Stimulated activated CD8-positive, alpha-beta memory T cell treated with anti-CD3 and anti-CD28 coated beads, Interleukin-15, amount 100 ng/mL, for 4 hours (primary cell): ENCODE measurements at regions not wholly inside any gene's neighbourhood (a gene's known extent, or its start where the extent isn't known, plus 50 kb on each side); places are given as distances from the start of the nearest gene placed in this dataset.

Experiments
- DNase-seq, 2 donors: peaks; one replicate each; pipeline ENCODE4 v3.0.0-alpha.2; 2020; ENCODE audit warnings: low read depth in 2 of 2

DNA sequence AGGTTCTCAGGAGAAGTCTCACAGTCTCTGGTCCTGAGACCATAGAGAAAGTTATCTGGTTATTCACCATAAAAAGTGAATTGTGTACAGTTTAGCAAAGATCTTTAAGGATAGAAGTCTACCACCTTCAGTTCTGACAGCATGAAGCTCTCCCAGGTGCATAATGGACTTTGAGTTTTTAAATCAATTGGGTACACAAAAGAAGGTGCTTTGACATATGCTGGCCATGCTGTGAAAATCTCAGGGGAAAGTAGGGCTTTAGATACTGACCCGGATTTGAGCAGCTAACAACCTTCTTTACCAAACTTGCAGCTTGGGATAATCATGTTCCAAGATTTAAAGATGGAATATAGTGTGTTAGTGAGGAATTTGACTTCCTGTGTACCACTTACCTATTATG lies 264.2 kb downstream of the ZSWIM6 start:
- no peak for DNase-seq

GRCh38 chr5:61597684-61598083 lies 265.6 kb downstream of the ZSWIM6 start:
- DNase-seq = no peak

- DNase-seq = no peak
Observed at GRCh38 chr5:61598126-61598525, 266.1 kb downstream of the ZSWIM6 start.

DNA sequence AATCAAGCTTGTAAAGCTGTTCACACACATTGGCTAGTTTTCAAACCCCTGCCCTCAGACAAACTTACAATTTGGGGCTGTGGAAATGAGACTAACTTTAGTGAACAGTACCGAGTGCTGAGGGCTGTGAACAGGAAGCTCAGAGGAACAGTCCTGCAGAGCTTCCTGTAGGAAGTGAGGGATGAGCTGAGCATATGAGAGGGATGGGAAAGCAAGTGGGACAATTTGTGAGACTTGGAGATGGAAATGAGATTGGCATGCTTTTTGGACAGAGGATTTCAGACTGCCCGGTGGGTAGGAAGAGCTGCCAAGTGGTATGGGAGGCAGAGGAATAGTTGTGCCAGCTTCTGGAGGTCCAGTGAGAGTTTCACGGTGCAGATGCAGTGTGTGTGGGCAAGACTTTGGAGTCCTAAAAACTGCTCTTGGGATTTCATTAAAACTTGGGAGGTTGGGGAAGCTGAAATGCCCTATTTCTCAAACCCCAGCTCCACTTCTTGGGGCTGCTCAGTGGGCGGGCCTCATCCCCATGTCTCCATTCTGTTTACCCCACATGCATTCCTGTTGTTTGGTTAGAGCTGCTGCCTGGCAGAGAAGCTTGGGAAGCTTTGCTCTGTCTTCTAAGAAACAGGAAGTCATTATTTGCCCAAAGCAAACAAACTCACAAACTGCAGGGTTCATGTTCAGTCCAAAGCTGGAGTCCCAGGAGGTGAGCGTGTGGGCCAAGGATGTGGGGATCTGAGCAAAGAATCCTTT lies 267.5 kb downstream of the ZSWIM6 start:
- no peak for DNase-seq

DNA sequence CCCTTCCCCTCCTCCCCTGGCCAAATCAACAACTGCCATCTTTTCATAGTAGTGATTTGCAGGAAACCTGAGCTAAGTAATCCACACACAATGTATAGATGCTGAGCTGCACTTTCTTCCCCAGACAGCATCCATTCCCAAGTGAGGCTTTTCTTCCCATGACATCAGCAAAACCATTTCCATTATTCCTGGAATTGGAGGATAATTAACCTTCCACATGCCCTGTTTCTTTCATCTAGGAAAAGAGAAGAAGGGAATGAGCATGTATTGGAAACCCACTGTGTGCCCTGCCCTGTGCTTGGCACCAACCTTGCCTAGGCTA lies 268.0 kb downstream of the ZSWIM6 start:
- DNase-seq = no peak

DNA sequence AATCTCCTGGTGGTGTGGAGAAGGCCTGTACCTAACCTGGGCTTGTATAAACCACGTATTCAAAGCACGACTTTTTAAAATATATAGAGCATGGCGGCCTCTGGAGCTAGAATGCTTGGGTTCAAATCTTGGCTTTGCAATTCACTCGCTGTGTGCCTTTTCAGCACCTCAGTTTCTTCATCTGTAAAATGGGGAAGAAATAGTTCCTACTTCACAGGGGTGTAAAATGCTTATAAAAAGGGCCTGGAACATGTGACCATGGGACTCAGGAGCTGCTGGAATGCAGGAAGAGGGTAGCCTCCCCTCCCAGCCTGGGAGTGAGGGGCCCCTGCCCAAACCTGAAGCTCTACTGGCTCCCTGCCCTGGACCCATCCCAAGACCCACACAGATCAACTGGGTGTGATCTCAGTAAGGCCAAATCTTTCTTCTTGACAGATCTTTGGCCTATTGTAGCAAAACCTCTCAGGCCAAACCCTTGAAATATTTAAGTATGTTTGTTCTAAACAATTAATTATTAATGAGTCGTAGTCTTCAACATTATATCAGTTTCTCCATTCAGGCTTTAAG lies 269.0 kb downstream of the ZSWIM6 start:
- DNase-seq = no peak

GRCh38 chr5:61603211-61603908 lies 271.3 kb downstream of the ZSWIM6 start:
- DNase-seq = no peak

GRCh38 chr5:61604076-61605025 lies 272.3 kb downstream of the ZSWIM6 start:
- DNase-seq = no peak

- DNase-seq = no peak
Observed at GRCh38 chr5:61609840-61610677, 278.0 kb downstream of the ZSWIM6 start.

DNA sequence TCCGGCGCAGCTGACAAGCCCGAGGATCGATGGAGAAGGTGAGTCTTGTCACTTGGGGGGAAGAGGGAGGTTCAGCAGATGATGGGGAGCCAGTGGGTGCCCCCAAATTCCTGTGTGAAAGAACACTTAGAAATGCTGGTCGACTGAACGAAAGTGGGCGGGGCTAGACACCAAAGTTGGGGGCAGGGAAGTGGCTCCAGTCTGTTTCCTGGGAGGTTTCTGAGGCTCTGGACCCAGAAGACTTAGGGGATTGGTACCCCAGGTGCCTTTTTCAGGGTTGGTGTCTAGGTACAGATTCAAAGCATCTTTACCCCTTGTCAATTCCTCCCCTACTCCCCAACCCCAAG lies 278.6 kb downstream of the ZSWIM6 start:
- no peak for DNase-seq

DNA sequence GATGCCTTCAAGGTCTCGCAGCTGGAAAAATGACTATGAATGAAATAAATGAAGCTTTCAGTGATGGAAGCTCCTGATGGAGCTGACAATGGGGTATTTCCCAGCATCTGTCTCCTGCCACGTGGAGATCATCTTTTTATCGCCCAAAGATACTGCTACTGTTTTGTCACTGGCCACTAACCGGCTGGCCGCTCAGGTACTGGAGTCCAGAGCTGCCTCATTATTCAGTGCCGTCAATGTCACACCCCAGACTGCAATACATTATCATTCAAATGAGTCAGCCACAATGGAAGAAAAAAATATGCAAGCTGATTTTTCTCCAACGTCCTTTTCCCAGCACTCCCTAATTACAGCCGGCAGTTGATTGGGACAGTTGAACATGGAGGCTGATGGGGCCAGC lies 280.4 kb downstream of the ZSWIM6 start:
- no peak for DNase-seq

GRCh38 chr5:61613679-61614078 lies 281.6 kb downstream of the ZSWIM6 start:
- no peak for DNase-seq

- DNase-seq = no peak
Observed at GRCh38 chr5:61614606-61615005, 282.5 kb downstream of the ZSWIM6 start.

DNA sequence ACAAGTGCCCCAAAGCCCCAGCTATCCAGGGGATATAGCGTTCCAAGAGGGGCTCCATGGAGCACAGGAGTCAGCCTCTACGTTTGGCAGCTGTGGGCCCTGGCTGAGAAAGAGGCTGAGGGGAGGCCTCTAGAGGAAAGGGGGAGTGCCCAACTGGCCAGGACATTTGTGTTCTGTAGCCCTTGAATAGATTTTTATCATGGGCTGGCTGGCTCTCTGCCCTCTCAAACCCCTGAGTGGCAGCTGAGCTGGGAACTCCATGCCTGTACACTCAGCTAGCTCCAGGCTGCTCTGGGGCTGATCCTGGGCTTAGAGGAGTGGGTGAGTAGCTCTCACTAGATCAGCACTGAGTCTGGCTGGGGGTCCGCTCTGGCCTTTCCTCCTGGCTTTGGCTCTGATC lies 285.0 kb downstream of the ZSWIM6 start:
- DNase-seq = no peak

- no peak for DNase-seq
Observed at GRCh38 chr5:61617995-61618525, 286.0 kb downstream of the ZSWIM6 start.

DNA sequence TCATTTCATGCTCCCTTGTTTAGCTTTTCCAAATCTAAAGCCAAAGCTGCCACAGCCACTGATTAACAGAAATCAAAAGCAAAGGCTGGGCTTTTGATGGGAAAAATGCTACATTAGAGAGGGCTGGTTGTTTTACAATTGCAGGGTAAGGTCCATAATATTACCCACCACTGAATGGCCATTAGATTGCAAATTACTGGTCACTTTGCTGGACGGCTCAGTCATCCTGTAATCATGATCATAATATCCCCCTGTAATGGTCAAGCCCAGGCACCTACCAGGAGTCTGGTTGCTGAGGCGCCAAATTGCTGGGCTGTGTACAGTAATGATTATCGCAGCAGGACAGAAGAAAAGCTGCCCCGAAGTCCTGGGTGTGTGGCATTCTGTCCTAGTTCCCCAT lies 286.5 kb downstream of the ZSWIM6 start:
- DNase-seq = no peak

GRCh38 chr5:61619289-61619688 lies 287.2 kb downstream of the ZSWIM6 start:
- DNase-seq = no peak

GRCh38 chr5:61619777-61620518 lies 287.9 kb downstream of the ZSWIM6 start:
- DNase-seq = no peak

GRCh38 chr5:61620699-61621182 lies 288.7 kb downstream of the ZSWIM6 start:
- DNase-seq = no peak

- DNase-seq = no peak
Observed at GRCh38 chr5:61621202-61621650, 289.2 kb downstream of the ZSWIM6 start.
